SK-N-MC (cell line): ENCODE measurements at regions not wholly inside any gene's neighbourhood (a gene's known extent, or its start where the extent isn't known, plus 50 kb on each side); places are given as distances from the start of the nearest gene placed in this dataset.

Experiments used
- EZH2 ChIP-seq: fragments of 200-600 bp; sonication (generic); IDR thresholded peaks from one replicate; pipeline ENCODE4 v1.6.1; 2017; ENCODE audit warnings: antibody characterized with exemption
- POLR2AphosphoS5 ChIP-seq: IDR thresholded peaks from 2 replicates; pipeline ENCODE4 v1.6.1; 2012; ENCODE audit warnings: mild to moderate bottlenecking, low read depth, low read length, borderline replicate concordance

- no peak for TF ChIP-seq POLR2AphosphoS5
- no peak for TF ChIP-seq EZH2
Observed at GRCh38 chr1:67937010-67937409, 103.7 kb upstream of the GNG12 start.
